ENCODE measurements at regions not wholly inside any gene's neighbourhood (a gene's known extent, or its start where the extent isn't known, plus 50 kb on each side); places are given as distances from the start of the nearest gene placed in this dataset.

- H3K4me3 ChIP-seq (ENCODE audit: insufficient read depth, low read depth, low read length) = no peak overlapping the region
- WGBS, 2 experiments (ENCODE audit: extremely low coverage in 2 of 2, insufficient read length in 1 of 2) = no CpG with 5 or more reads among the region's 1 CpG
- H2BK5ac ChIP-seq (ENCODE audit: low read depth, low read length, poor library complexity, severe bottlenecking) = no peak overlapping the region
- no peaks in the 10 kb centered on the region for H3K36me3 ChIP-seq (ENCODE audit: control insufficient read depth, insufficient read depth, low read length)
- H3K9me3 ChIP-seq (ENCODE audit: control insufficient read depth, insufficient read depth, low read length) = peaks cover 14% of the 10 kb centered on the region
- DNase-seq = peak; percentile 31
- no peak overlapping the region for H3K56ac ChIP-seq (ENCODE audit: extremely low read depth, insufficient read depth, low read length)
- ChIA-PET CTCF (no interaction called here), POLR2A (ENCODE audit: unreplicated experiment) (no interaction called here)
- H3K9ac ChIP-seq (ENCODE audit: low read depth, low read length) = no peak overlapping the region
- dilution Hi-C loops (cut with HindIII; ENCODE audit: low sequenced_read_pairs, unreplicated experiment) = no loop called here
- H2AK9ac ChIP-seq (replicated peaks; ENCODE audit: low read depth, low read length, poor library complexity) = no peak overlapping the region
- no peak overlapping the region for H4K5ac ChIP-seq (ENCODE audit: low read depth, low read length)
- H3K4ac ChIP-seq (ENCODE audit: low read depth, low read length) = no peak overlapping the region
- H4K8ac ChIP-seq (ENCODE audit: low read depth in 2 of 2, low read length in 2 of 2) = no peak overlapping the region
- H3K14ac ChIP-seq (replicated peaks; ENCODE audit: low read depth, low read length) = no peak overlapping the region
- H3K9me1 ChIP-seq (ENCODE audit: insufficient read depth, low read length) = no peaks in the 10 kb centered on the region
- no peak overlapping the region for H2AK5ac ChIP-seq (ENCODE audit: low read depth, low read length)
- H2AFZ ChIP-seq (replicated peaks; ENCODE audit: low read length, poor library complexity) = no peak overlapping the region
- no peaks in the 10 kb centered on the region for H3K4me1 ChIP-seq (ENCODE audit: control insufficient read depth, insufficient read depth, low read length)
- H2BK20ac ChIP-seq (ENCODE audit: low read depth, low read length) = no peak overlapping the region
- no peak overlapping the region for H3K4me2 ChIP-seq (ENCODE audit: low read depth, low read length)
- H3K27ac ChIP-seq (ENCODE audit: insufficient read depth, low read length) = no peak overlapping the region
- H2BK15ac ChIP-seq (ENCODE audit: low read depth, low read length) = no peak overlapping the region
- no peak overlapping the region for H4K91ac ChIP-seq (ENCODE audit: insufficient read depth, low read depth, low read length)
- TF ChIP-seq RAD21 (IDR thresholded peaks at IDR 0.05; ENCODE audit: low read length) = peak; percentile 50
- TF ChIP-seq MAZ (IDR thresholded peaks at IDR 0.05; ENCODE audit: borderline replicate concordance, low read depth, low read length) = no peak
- peak; percentile 53; the same call in 1 of the 2 replicates for TF ChIP-seq SMC3 (IDR thresholded peaks at IDR 0.05; ENCODE audit: low read depth, low read length)
- TF ChIP-seq MXI1 (IDR thresholded peaks at IDR 0.05; ENCODE audit: borderline replicate concordance, low read depth, low read length) = no peak
- no peak for TF ChIP-seq BHLHE40 (IDR thresholded peaks at IDR 0.05; ENCODE audit: low read depth, low read length)
- no peak for TF ChIP-seq POLR2A (IDR thresholded peaks at IDR 0.05; ENCODE audit: low read depth, low read length)
- TF ChIP-seq RFX5 (IDR thresholded peaks at IDR 0.05; ENCODE audit: low read depth, low read length) = no peak
- peak; percentile 51 for TF ChIP-seq CTCF (conservative IDR thresholded peaks at IDR 0.05; ENCODE audit: low read depth, low read length)
- no peaks in the 10 kb centered on the region for H3K79me1 ChIP-seq (ENCODE audit: low read depth in 1 of 2, low read length in 2 of 2)
- no peaks in the 10 kb centered on the region for H4K20me1 ChIP-seq (ENCODE audit: insufficient read depth, low read length)
- in situ Hi-C loops (cut with MboI; ENCODE audit: low sequenced_read_pairs) = loop anchor here (25.0 kb wide), 1 partner anchor 658 kb away; no protein-coding TSS in a partner anchor
- H3K23ac ChIP-seq (ENCODE audit: low read depth, low read length) = no peak overlapping the region
- H3K18ac ChIP-seq (ENCODE audit: low read depth, low read length) = no peak overlapping the region
- intact Hi-C loops (cut with micrococcal nuclease) = loop anchor here (2.0 to 10.0 kb wide), 3 partner anchors 661 to 1531 kb away; no protein-coding TSS in a partner anchor
- peak; percentile 66 for ATAC-seq (ENCODE audit: low read depth)
- H2BK120ac ChIP-seq (ENCODE audit: low read depth, low read length) = no peak overlapping the region
- no TSS peak for BruUV-seq (replicated peaks)
- no peaks in the 10 kb centered on the region for H3K27me3 ChIP-seq (ENCODE audit: control insufficient read depth, insufficient read depth, low read length)
These were observed 1753.4 kb downstream of the MRPL39 start for GRCh38 chr21:23853796-23854379.

Data from IMR-90 (cell line).